ENCODE measurements at regions not wholly inside any gene's neighbourhood (a gene's known extent, or its start where the extent isn't known, plus 50 kb on each side); places are given as distances from the start of the nearest gene placed in this dataset.

GRCh38 chr18:22499421-22499820 is 81.7 kb upstream of the CTAGE1 start:
- no peak for TF ChIP-seq CTCF (IDR thresholded peaks at IDR 0.05)
- TF ChIP-seq POLR2A (IDR thresholded peaks at IDR 0.05), result no peak

Data from lower leg skin (tissue), 3 donors.